ENCODE measurements at regions not wholly inside any gene's neighbourhood (a gene's known extent, or its start where the extent isn't known, plus 50 kb on each side); places are given as distances from the start of the nearest gene placed in this dataset.
"Not testable (repeated sequence)": the region's sequence is repeated elsewhere in the genome, so short reads cannot be mapped to it uniquely, and the experiment has no call there.

- H3K27me3 ChIP-seq (ENCODE audit: control insufficient read depth in 2 of 2, insufficient read depth in 2 of 2, low read length in 2 of 2); H3K27ac ChIP-seq (ENCODE audit: low read depth in 2 of 2, low read length in 2 of 2); H3K9ac ChIP-seq (ENCODE audit: low read depth in 1 of 2, low read length in 2 of 2); H3K4me1 ChIP-seq (ENCODE audit: control insufficient read depth in 2 of 2, insufficient read depth in 2 of 2, low read length in 2 of 2); H3K9me3 ChIP-seq (ENCODE audit: control insufficient read depth in 2 of 2, low read length in 2 of 2); H3K4me3 ChIP-seq (ENCODE audit: low read length in 2 of 2); H3K36me3 ChIP-seq (ENCODE audit: control insufficient read depth in 2 of 2, insufficient read depth in 2 of 2, low read length in 2 of 2): not testable (repeated sequence)
Observed at GRCh38 chr12:76292891-76293290, 55.3 kb downstream of the BBS10 start.

GRCh38 chr12:76292305-76292704 is 55.9 kb downstream of the BBS10 start:
- H3K36me3 ChIP-seq (ENCODE audit: control insufficient read depth in 2 of 2, insufficient read depth in 2 of 2, low read length in 2 of 2); H3K4me1 ChIP-seq (ENCODE audit: control insufficient read depth in 2 of 2, insufficient read depth in 2 of 2, low read length in 2 of 2); H3K27ac ChIP-seq (ENCODE audit: low read depth in 2 of 2, low read length in 2 of 2); H3K9ac ChIP-seq (ENCODE audit: low read depth in 1 of 2, low read length in 2 of 2); H3K27me3 ChIP-seq (ENCODE audit: control insufficient read depth in 2 of 2, insufficient read depth in 2 of 2, low read length in 2 of 2); H3K9me3 ChIP-seq (ENCODE audit: control insufficient read depth in 2 of 2, low read length in 2 of 2); H3K4me3 ChIP-seq (ENCODE audit: low read length in 2 of 2): not testable (repeated sequence)

DNA sequence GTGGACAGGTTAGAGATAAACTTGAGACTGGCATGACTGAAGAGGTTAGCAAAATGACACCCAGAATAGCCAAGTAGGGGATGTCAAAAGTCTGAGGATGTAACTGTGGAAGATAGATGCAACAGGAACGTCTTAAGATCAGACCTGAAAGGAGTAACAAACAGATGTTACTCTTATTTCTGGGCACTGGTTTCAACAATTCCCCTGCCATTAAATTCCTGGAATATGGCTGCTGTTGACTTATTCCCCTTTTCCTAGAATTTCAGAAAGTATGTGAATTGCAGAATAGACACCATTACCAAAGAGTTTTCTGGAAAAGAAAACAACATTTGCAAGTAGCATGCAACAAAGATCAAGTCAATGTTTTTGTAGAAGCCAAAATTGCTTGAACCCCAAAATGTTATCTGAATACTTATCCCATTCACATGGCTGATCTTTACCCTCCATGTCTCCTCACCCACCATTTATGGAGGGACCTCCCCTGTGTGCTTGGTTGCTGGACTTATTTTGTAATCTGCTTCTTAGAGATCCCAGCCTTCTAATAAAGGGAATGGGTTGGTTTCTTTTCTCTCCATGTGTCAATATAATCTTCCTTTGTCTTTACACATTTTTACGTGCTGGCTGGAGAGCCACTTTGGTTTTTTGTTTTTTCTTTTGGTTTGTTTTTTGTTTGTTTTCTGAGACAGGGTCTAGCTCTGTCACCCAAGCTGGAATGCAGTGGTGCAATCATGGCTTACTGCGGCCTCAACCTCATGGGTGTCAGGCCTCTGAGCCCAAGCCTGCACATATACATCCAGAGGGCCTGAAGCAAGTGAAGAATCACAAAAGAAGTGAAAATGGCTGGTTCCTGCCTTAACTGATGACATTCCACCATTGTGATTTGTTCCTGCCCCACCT is 57.0 kb downstream of the BBS10 start:
- H3K36me3 ChIP-seq (ENCODE audit: control insufficient read depth in 2 of 2, insufficient read depth in 2 of 2, low read length in 2 of 2), result no peaks in the 10 kb centered on the region
- no peak overlapping the region for H3K9ac ChIP-seq (ENCODE audit: low read depth in 1 of 2, low read length in 2 of 2)

DNA sequence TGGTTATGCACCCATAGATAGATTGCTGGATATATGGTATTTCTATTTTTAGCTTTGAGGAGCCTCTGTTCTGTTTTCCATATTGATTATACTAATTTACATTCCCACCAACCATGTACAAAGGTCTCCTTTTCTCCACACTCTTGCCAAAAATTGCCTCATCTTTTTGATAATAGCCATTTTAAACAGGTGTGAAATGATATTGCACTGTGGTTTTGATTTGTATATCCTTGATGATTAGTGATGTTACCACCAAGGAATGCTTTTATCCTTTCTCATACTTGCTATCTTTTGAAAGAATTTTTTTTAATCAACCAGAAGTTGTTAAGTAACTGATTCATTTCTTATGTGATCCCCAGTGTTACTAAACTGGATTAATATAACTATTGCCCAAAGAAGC is 60.0 kb downstream of the BBS10 start:
- no peak overlapping the region for H3K9ac ChIP-seq (ENCODE audit: low read depth in 1 of 2, low read length in 2 of 2)
- no peaks in the 10 kb centered on the region for H3K4me1 ChIP-seq (ENCODE audit: control insufficient read depth in 2 of 2, insufficient read depth in 2 of 2, low read length in 2 of 2)
- no peaks in the 10 kb centered on the region for H3K36me3 ChIP-seq (ENCODE audit: control insufficient read depth in 2 of 2, insufficient read depth in 2 of 2, low read length in 2 of 2)
- H3K9me3 ChIP-seq (ENCODE audit: control insufficient read depth in 2 of 2, low read length in 2 of 2), result no peaks in the 10 kb centered on the region
- no peaks in the 10 kb centered on the region for H3K27me3 ChIP-seq (ENCODE audit: control insufficient read depth in 2 of 2, insufficient read depth in 2 of 2, low read length in 2 of 2)
- no peak overlapping the region for H3K4me3 ChIP-seq (ENCODE audit: low read length in 2 of 2)
- no peak overlapping the region for H3K27ac ChIP-seq (ENCODE audit: low read depth in 2 of 2, low read length in 2 of 2)

More for the DNA sequence above, 57.0 kb downstream of the BBS10 start:
- no peaks in the 10 kb centered on the region for H3K27me3 ChIP-seq (ENCODE audit: control insufficient read depth in 2 of 2, insufficient read depth in 2 of 2, low read length in 2 of 2)
- H3K4me3 ChIP-seq (ENCODE audit: low read length in 2 of 2), result no peak overlapping the region
- H3K27ac ChIP-seq (ENCODE audit: low read depth in 2 of 2, low read length in 2 of 2), result no peak overlapping the region
- no peaks in the 10 kb centered on the region for H3K9me3 ChIP-seq (ENCODE audit: control insufficient read depth in 2 of 2, low read length in 2 of 2)
- H3K4me1 ChIP-seq (ENCODE audit: control insufficient read depth in 2 of 2, insufficient read depth in 2 of 2, low read length in 2 of 2), result no peaks in the 10 kb centered on the region

DNA sequence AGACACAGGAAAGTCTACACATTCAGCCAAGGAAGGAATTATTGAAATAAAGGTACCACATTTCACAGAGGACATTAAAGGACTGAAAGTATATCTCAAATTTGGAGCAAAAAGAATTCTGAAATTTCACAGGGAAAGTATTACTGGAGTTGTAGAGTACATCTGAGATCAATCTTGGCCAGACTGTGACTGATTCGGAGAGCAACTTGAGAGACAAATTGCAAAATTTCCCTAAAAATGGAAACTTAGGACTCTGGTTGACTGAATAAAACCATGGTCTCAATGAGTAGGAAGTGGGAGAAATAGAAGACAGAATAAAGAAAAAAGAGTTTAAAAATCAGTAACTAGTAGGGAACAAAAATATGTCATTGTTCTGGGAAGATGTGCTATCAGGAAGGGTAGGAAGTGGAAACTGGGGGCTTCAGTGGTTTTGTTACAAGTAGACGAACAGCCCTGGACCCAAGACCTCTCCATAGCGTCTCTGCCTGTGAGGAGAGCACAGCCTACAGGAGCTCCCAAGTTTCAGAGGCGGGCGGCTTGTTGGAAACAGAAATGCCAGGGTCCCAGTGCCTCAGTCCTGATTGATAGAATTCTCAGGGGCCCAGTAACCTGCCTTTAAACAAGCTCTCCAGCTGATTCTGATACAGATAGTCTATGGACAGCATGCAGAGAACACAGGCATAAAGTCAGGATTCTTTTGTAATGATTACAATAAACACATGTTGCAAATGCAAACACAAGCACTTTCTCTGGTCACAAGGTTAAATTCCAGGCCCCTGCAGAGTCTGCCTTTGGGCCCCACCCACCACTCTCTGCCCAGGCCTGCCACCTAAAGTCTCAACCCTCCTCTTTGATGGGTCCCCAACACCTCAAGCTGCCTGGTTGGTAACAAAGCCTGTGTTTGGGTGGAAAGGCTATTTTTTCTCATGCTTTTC is 63.1 kb downstream of the BBS10 start:
- Histone ChIP-seq H3K4me3 (ENCODE audit: low read length in 2 of 2) (no peak overlapping the region), H3K4me1 (ENCODE audit: control insufficient read depth in 2 of 2, insufficient read depth in 2 of 2, low read length in 2 of 2) (no peaks in the 10 kb centered on the region), H3K9ac (ENCODE audit: low read depth in 1 of 2, low read length in 2 of 2) (no peak overlapping the region), H3K27me3 (ENCODE audit: control insufficient read depth in 2 of 2, insufficient read depth in 2 of 2, low read length in 2 of 2) (no peaks in the 10 kb centered on the region), H3K9me3 (ENCODE audit: control insufficient read depth in 2 of 2, low read length in 2 of 2) (no peaks in the 10 kb centered on the region), H3K27ac (ENCODE audit: low read depth in 2 of 2, low read length in 2 of 2) (no peak overlapping the region), H3K36me3 (ENCODE audit: control insufficient read depth in 2 of 2, insufficient read depth in 2 of 2, low read length in 2 of 2) (no peaks in the 10 kb centered on the region)

DNA sequence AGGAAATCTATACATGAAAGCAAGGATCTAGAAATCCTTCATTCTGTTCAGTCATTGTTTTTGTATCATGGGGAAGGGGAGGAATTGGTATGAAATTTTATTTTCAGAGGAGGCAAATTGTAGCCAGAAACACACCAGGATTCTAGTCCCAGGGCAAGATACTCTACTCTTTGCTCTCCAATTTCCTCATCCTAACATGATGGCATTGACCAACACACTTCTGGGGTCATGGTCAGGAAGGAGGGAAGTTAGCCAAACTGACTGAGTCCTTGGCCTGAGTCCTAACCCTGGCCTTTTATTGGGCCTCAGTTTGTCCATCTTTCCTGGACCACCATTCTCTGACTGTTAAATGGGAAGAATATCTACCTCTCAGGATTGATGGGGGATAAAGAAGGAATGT is 65.5 kb downstream of the BBS10 start:
- no peaks in the 10 kb centered on the region for H3K9me3 ChIP-seq (ENCODE audit: control insufficient read depth in 2 of 2, low read length in 2 of 2)
- H3K4me3 ChIP-seq (ENCODE audit: low read length in 2 of 2), result no peak overlapping the region
- H3K27ac ChIP-seq (ENCODE audit: low read depth in 2 of 2, low read length in 2 of 2), result no peak overlapping the region
- H3K36me3 ChIP-seq (ENCODE audit: control insufficient read depth in 2 of 2, insufficient read depth in 2 of 2, low read length in 2 of 2), result no peaks in the 10 kb centered on the region
- H3K9ac ChIP-seq (ENCODE audit: low read depth in 1 of 2, low read length in 2 of 2), result no peak overlapping the region
- H3K27me3 ChIP-seq (ENCODE audit: control insufficient read depth in 2 of 2, insufficient read depth in 2 of 2, low read length in 2 of 2), result no peaks in the 10 kb centered on the region
- H3K4me1 ChIP-seq (ENCODE audit: control insufficient read depth in 2 of 2, insufficient read depth in 2 of 2, low read length in 2 of 2), result no peaks in the 10 kb centered on the region

DNA sequence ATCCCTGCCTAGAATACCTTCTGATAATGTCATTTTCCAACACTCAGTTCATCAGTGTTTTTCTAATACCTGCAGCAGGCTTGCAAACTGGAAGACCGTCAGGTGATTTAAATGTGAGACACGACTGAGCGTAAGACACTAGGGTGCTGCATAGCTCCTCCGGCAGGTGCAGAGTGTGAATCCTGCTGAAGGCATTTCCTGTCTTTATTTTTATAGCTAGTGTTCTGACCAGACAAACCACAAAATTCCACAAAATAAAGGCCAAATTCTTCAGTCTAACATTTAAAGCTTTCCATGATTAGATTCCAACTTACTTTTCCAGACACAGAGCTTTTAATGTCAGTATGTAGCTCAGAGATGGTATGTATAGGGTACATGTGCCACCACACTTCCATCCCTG is 70.7 kb downstream of the BBS10 start:
- Histone ChIP-seq H3K36me3 (ENCODE audit: control insufficient read depth in 2 of 2, insufficient read depth in 2 of 2, low read length in 2 of 2) (no peaks in the 10 kb centered on the region), H3K9ac (ENCODE audit: low read depth in 1 of 2, low read length in 2 of 2) (no peak overlapping the region), H3K4me3 (ENCODE audit: low read length in 2 of 2) (no peak overlapping the region), H3K27ac (ENCODE audit: low read depth in 2 of 2, low read length in 2 of 2) (no peak overlapping the region), H3K27me3 (ENCODE audit: control insufficient read depth in 2 of 2, insufficient read depth in 2 of 2, low read length in 2 of 2) (no peaks in the 10 kb centered on the region), H3K9me3 (ENCODE audit: control insufficient read depth in 2 of 2, low read length in 2 of 2) (no peaks in the 10 kb centered on the region), H3K4me1 (ENCODE audit: control insufficient read depth in 2 of 2, insufficient read depth in 2 of 2, low read length in 2 of 2) (no peaks in the 10 kb centered on the region)

GRCh38 chr12:76276499-76277151 is 71.6 kb downstream of the BBS10 start:
- Histone ChIP-seq H3K4me3 (ENCODE audit: low read length in 2 of 2) (no peak overlapping the region), H3K27ac (ENCODE audit: low read depth in 2 of 2, low read length in 2 of 2) (no peak overlapping the region), H3K27me3 (ENCODE audit: control insufficient read depth in 2 of 2, insufficient read depth in 2 of 2, low read length in 2 of 2) (peaks cover 2% of the 10 kb centered on the region in 2 donors), H3K36me3 (ENCODE audit: control insufficient read depth in 2 of 2, insufficient read depth in 2 of 2, low read length in 2 of 2) (no peaks in the 10 kb centered on the region), H3K9ac (ENCODE audit: low read depth in 1 of 2, low read length in 2 of 2) (no peak overlapping the region), H3K4me1 (ENCODE audit: control insufficient read depth in 2 of 2, insufficient read depth in 2 of 2, low read length in 2 of 2) (no peaks in the 10 kb centered on the region), H3K9me3 (ENCODE audit: control insufficient read depth in 2 of 2, low read length in 2 of 2) (no peaks in the 10 kb centered on the region)

GRCh38 chr12:76275511-76276093 is 72.6 kb downstream of the BBS10 start:
- Histone ChIP-seq H3K9ac (ENCODE audit: low read depth in 1 of 2, low read length in 2 of 2) (no peak overlapping the region), H3K27ac (ENCODE audit: low read depth in 2 of 2, low read length in 2 of 2) (no peak overlapping the region), H3K36me3 (ENCODE audit: control insufficient read depth in 2 of 2, insufficient read depth in 2 of 2, low read length in 2 of 2) (no peaks in the 10 kb centered on the region), H3K4me3 (ENCODE audit: low read length in 2 of 2) (no peak overlapping the region), H3K9me3 (ENCODE audit: control insufficient read depth in 2 of 2, low read length in 2 of 2) (no peaks in the 10 kb centered on the region), H3K4me1 (ENCODE audit: control insufficient read depth in 2 of 2, insufficient read depth in 2 of 2, low read length in 2 of 2) (no peaks in the 10 kb centered on the region), H3K27me3 (ENCODE audit: control insufficient read depth in 2 of 2, insufficient read depth in 2 of 2, low read length in 2 of 2) (peaks cover 3% of the 10 kb centered on the region in 2 donors)
